ELF-1 (cell line): ENCODE measurements at regions not wholly inside any gene's neighbourhood (a gene's known extent, or its start where the extent isn't known, plus 50 kb on each side); places are given as distances from the start of the nearest gene placed in this dataset.
"Not testable (repeated sequence)": the region's sequence is repeated elsewhere in the genome, so short reads cannot be mapped to it uniquely, and the experiment has no call there.

Experiments used
- DNase-seq: peaks from one replicate; pipeline ENCODE4 v3.0.0-alpha.2; 2016; ENCODE audit warnings: low read depth, low spot score

- DNase-seq: no peak
Measured at GRCh38 chr4:138892483-138893407, 122.8 kb upstream of the NOCT start.

DNA sequence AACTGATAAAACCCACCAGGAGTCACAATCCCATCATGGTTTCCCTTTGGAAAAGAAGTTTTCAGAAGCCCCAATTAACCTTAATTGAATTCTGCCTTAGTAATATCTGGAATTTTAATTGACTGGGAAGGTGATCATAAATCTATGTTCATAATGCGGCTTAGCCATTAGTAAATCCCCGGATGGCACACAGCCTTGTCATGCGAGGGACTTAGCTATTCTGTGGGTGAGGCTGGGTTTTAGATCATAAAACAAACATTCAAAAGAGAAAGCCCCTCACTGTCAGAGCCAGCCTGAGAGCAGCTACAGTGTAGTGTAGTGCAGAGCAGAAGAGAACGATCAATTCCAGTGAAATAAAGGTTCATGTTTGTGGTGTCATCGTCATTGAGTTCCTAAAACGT, 124.0 kb upstream of the NOCT start:
- no peak for DNase-seq

GRCh38 chr4:138890891-138891570, 124.5 kb upstream of the NOCT start:
- DNase-seq: no peak

GRCh38 chr4:138889216-138889615, 126.4 kb upstream of the NOCT start:
- DNase-seq: no peak

GRCh38 chr4:138887741-138888140, 127.8 kb upstream of the NOCT start:
- no peak for DNase-seq

DNA sequence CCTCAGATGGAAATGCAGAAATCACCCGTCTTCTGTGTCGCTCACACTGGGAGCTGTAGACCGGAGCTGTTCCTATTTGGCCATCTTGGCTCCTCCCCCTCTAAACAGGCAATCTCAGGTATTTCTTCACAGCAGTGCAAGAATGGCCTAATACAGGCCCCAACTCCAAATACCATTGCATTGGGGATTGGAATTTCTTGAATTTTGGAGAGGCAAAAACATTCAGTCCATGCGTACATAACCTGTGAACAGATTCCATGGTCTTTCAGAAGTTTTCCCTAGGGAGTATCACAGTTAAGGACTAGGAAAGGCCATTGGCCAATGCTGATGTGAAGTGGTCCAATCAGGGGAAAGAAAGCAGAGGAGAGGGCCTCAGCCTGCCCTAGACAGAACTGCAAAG, 128.2 kb upstream of the NOCT start:
- no peak for DNase-seq

DNA sequence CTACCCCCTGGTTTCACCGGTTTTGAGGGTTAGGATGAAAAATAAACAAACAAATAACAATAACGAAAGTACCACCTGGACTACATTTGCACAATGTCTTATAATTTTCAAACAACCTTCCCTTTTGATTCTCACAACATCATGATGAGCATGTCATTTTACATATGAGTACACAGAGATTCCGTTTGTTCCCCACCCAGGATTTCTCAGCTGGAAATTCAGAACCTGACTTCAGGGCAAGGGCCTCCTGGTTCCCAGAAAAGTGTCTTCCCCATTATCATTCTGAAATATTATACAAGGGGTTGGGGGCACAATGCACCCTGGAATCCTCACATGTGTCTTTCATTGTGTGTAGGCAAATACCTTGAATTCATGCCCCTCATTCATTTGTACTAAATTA, 135.8 kb upstream of the NOCT start:
- DNase-seq: no peak

GRCh38 chr4:138875891-138876608, 139.5 kb upstream of the NOCT start:
- peak; percentile 72 for DNase-seq

- DNase-seq: peak; percentile 32
Measured at GRCh38 chr4:138871555-138871875, 144.1 kb upstream of the NOCT start.

DNA sequence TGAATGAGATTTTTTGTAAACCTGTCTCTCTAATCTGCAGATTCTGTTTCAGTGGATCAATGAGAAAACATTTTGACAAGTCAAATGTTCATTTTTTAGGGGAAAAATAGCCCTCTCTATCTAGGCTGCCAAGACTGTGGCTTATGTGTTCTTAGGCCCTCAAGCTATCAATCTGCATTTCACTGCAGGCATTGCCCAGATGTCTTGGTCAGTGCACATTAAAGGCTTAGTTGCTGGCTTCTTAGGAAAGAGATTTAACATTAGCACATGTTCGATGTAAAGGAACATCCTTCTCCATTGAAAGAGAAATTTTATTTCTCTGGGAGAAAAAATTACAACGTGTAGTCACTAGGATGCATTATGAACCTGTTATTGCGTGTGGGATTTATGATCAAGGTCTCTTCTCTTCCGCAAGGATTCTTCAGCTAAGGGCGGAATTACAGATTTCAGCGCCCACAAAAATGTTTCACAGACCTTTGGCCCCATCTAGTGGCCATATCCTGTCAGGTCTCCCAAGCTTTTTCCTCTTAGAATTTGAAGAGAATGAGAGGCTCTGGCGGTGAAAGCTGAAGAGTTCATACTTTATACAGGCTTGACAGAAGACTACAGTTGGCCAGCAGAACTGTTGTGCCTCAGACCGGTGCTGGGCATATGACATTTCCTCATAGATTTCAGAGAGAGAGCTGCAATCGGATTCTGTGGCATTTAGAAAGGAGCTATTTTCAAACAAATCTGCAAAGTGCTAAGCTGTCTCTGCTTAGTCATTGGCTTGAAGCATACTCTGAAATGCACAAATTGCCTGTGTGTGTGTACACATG, 144.6 kb upstream of the NOCT start:
- peak; percentile 89 for DNase-seq

GRCh38 chr4:138869631-138870030, 145.9 kb upstream of the NOCT start:
- no peak for DNase-seq

DNA sequence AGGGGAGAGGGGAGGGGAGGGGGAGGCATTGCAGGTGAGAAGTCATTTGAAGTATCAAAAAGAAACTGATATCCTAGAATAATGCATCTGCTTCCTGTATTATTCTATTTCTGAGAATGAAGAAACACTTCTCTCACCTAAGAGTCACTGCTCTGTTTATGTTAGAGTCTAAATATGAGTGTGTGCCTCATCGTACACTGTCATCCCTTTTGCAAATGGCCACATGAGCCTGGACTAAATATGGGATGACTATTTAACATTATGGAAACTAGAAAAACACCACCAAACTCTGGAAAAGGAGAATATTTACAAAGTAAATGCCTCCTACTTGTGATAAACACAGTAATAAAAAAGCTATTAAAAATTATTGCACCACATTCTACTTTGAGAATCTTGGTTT, 146.4 kb upstream of the NOCT start:
- DNase-seq: no peak

- DNase-seq: no peak
Measured at GRCh38 chr4:138868562-138868961, 147.0 kb upstream of the NOCT start.

GRCh38 chr4:138867404-138867803, 148.2 kb upstream of the NOCT start:
- DNase-seq: no peak

- DNase-seq: no peak
Measured at GRCh38 chr4:138866314-138866713, 149.3 kb upstream of the NOCT start.

GRCh38 chr4:138865765-138866164, 149.8 kb upstream of the NOCT start:
- no peak for DNase-seq

DNA sequence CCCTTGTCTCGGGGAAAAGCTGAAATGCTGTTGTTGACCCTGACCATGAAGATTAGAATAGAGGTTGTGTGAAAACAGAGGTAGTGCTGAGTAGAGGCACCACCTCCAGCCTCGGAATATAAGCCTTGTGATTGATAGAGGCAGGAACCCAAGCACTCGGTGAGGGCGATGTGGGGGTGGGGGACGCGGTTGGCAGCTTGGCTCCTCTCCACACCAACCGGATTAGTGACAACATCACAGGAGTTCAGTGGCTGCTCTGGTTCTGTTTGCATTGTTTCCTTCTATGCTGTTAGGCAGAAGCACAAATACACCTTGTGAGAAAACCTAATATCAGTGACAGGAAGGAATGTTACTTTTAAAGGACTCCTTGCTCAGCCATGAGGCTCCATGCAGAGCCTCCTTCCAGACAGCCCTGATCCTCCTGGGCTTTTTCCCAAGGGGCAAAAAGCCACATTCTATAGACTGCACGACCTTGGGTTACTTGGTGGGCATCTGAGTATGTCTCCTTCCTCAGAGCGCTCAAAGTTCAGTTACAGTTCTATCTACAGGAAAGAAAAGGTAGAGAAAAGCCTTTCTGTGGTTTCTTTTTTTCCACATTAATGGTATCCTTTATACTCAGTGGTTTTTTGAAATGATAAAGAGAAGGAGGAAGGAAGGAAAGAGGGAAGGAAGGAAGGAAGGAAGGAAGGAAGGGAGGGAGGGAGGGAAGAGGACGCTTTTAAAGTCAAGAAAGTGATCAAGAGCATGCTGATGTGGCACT, 150.4 kb upstream of the NOCT start:
- DNase-seq: no peak

- DNase-seq: no peak
Measured at GRCh38 chr4:138863160-138863559, 152.4 kb upstream of the NOCT start.

GRCh38 chr4:138861135-138861534, 154.4 kb upstream of the NOCT start:
- no peak for DNase-seq

- DNase-seq: not testable (repeated sequence)
Measured at GRCh38 chr4:138860357-138860756, 155.2 kb upstream of the NOCT start.

DNA sequence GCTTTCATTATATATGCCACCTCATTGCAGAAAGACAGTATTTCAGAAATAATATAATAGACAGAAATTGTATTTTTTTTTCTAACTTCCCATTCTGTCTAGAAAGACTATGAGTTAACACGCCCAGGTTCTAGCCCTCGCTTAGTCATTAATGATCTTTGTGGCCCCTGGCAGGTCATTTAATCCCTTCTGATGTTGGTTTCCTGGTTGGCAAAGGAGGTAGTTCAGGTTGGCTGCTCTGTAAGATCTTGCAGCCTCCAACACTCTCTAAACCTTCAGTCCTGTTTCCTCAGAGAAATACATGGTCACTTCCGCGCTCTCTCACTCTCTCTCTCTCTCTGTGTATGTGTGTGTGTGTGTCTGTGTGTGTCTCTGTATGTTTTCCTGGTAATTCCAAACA, 156.3 kb upstream of the NOCT start:
- no peak for DNase-seq
